SU-DHL-6 (cell line): ENCODE measurements at regions not wholly inside any gene's neighbourhood (a gene's known extent, or its start where the extent isn't known, plus 50 kb on each side); places are given as distances from the start of the nearest gene placed in this dataset.

Source experiments
- H2AFZ ChIP-seq: fragments of 200-600 bp; sonication (generic); 2 replicates; pipeline ENCODE4 v1.6.1; 2014; ENCODE audit warnings: low read depth, mild to moderate bottlenecking, moderate library complexity, mixed read lengths, antibody characterized with exemption, low read length; ENCODE audit not compliant: severe bottlenecking
- H3F3A ChIP-seq: fragments of 200-600 bp; shearing (Covaris generic); 2 replicates; pipeline ENCODE4 v1.6.0; 2016; ENCODE audit warnings: antibody characterized with exemption, mild to moderate bottlenecking; ENCODE audit not compliant: insufficient read depth
- H3K27ac ChIP-seq: fragments of 200-600 bp; sonication (generic); 2 replicates; pipeline ENCODE4 v1.5.1; 2016; ENCODE audit warnings: low read depth, mild to moderate bottlenecking, low read length, moderate library complexity, mixed read lengths
- H3K27me3 ChIP-seq: fragments of 200-600 bp; sonication (generic), shearing (Covaris generic); 2 replicates; pipeline ENCODE4 v1.6.0; 2014; ENCODE audit warnings: mild to moderate bottlenecking, low read length
- H3K36me3 ChIP-seq: fragments of 200-600 bp; sonication (generic); 2 replicates; pipeline ENCODE4 v1.6.1; 2014; ENCODE audit warnings: mild to moderate bottlenecking, low read length, mixed read lengths
- H3K4me2 ChIP-seq: fragments of 300-600, 200-600 bp; shearing (Covaris generic), sonication (generic); 2 replicates; pipeline ENCODE4 v1.6.0; 2014; ENCODE audit warnings: low read length, low read depth, mild to moderate bottlenecking; ENCODE audit not compliant: poor library complexity, severe bottlenecking
- H3K4me3 ChIP-seq: fragments of 200-600 bp; sonication (generic); 2 replicates; pipeline ENCODE4 v1.5.1; 2014; ENCODE audit warnings: antibody characterized with exemption, low read length, mild to moderate bottlenecking, mixed read lengths; ENCODE audit not compliant: insufficient read depth, poor library complexity, severe bottlenecking
- H3K79me2 ChIP-seq: fragments of 200-600 bp; sonication (generic); 2 replicates; pipeline ENCODE4 v1.6.1; 2014; ENCODE audit warnings: mild to moderate bottlenecking, low read length, moderate library complexity; ENCODE audit not compliant: insufficient read depth
- H3K9ac ChIP-seq: fragments of 200-600 bp; sonication (generic); 2 replicates; pipeline ENCODE4 v1.7.0; 2014; ENCODE audit warnings: mild to moderate bottlenecking, low read length
- H3K9me2 ChIP-seq: fragments of 200-600 bp; sonication (generic); replicated peaks from 2 replicates; pipeline ENCODE4 v1.6.1; 2014; ENCODE audit warnings: low read length; ENCODE audit not compliant: insufficient read depth
- H3K9me3 ChIP-seq: fragments of 200-600 bp; sonication (generic); 2 replicates; pipeline ENCODE4 v1.6.1; 2014; ENCODE audit warnings: low read length, mixed read lengths; ENCODE audit not compliant: insufficient read depth
- H4K20me1 ChIP-seq: fragments of 200-600 bp; sonication (generic); 2 replicates; pipeline ENCODE4 v1.6.1; 2014; ENCODE audit warnings: low read depth, mild to moderate bottlenecking, antibody characterized with exemption, low read length, moderate library complexity, mixed read lengths
- EZH2phosphoT487 ChIP-seq: fragments of 200-600 bp; sonication (generic), shearing (Covaris generic); conservative IDR thresholded peaks from 2 replicates; pipeline ENCODE4 v1.6.1; 2018; ENCODE audit warnings: mild to moderate bottlenecking, antibody characterized with exemption, low read length, moderate library complexity, mixed read lengths
- TF ChIP-seq, protein P1 (sequence below): fragments of 200-600 bp; sonication (generic); IDR thresholded peaks from one replicate; pipeline ENCODE4 v1.5.1; 2017; ENCODE audit warnings: antibody characterized with exemption, mild to moderate bottlenecking, low read length, moderate library complexity; ENCODE audit not compliant: insufficient read depth, poor library complexity, severe bottlenecking

DNA sequence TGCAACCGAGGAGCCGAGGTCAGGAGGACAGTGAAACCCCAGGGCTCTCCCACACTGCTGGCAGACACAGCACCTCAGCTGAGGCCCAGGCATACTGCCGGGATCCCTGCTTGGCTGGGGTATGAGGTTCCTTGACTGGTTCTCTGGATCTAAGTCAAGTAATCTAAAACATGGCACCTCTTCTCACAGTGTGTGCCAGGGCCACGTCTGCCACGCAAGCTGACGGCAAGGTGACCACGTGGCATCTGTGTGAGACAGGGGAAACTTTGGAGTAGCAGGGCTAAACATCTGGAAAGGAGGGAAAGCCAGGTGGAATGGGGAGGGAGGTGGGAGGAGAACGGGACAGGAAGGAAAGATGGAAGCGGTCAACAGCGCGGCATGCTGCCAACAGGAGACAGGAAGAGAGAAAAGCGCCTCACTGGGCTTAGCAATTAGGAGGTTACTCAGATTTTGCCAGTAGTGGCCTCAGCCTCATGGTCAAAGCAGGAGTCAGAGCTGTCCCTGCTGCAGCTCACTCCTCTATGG is 103.7 kb downstream of the CXCL12 start:
- H3K9me3 ChIP-seq = no peaks in the 10 kb centered on the region
- H3K27me3 ChIP-seq = no peaks in the 10 kb centered on the region
- TF ChIP-seq EZH2phosphoT487 = no peak
- TF ChIP-seq, protein P1, sequence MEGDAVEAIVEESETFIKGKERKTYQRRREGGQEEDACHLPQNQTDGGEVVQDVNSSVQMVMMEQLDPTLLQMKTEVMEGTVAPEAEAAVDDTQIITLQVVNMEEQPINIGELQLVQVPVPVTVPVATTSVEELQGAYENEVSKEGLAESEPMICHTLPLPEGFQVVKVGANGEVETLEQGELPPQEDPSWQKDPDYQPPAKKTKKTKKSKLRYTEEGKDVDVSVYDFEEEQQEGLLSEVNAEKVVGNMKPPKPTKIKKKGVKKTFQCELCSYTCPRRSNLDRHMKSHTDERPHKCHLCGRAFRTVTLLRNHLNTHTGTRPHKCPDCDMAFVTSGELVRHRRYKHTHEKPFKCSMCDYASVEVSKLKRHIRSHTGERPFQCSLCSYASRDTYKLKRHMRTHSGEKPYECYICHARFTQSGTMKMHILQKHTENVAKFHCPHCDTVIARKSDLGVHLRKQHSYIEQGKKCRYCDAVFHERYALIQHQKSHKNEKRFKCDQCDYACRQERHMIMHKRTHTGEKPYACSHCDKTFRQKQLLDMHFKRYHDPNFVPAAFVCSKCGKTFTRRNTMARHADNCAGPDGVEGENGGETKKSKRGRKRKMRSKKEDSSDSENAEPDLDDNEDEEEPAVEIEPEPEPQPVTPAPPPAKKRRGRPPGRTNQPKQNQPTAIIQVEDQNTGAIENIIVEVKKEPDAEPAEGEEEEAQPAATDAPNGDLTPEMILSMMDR = no peak
- no peaks in the 10 kb centered on the region for H3F3A ChIP-seq
- H3K36me3 ChIP-seq = no peaks in the 10 kb centered on the region
- H3K27ac ChIP-seq = no peak overlapping the region
- no peaks in the 10 kb centered on the region for H3K79me2 ChIP-seq
- no peak overlapping the region for H3K4me2 ChIP-seq
- H3K9ac ChIP-seq = no peak overlapping the region
- H2AFZ ChIP-seq = no peak overlapping the region
- no peaks in the 10 kb centered on the region for H4K20me1 ChIP-seq
- no peak overlapping the region for H3K4me3 ChIP-seq
- H3K9me2 ChIP-seq = no peaks in the 10 kb centered on the region

DNA sequence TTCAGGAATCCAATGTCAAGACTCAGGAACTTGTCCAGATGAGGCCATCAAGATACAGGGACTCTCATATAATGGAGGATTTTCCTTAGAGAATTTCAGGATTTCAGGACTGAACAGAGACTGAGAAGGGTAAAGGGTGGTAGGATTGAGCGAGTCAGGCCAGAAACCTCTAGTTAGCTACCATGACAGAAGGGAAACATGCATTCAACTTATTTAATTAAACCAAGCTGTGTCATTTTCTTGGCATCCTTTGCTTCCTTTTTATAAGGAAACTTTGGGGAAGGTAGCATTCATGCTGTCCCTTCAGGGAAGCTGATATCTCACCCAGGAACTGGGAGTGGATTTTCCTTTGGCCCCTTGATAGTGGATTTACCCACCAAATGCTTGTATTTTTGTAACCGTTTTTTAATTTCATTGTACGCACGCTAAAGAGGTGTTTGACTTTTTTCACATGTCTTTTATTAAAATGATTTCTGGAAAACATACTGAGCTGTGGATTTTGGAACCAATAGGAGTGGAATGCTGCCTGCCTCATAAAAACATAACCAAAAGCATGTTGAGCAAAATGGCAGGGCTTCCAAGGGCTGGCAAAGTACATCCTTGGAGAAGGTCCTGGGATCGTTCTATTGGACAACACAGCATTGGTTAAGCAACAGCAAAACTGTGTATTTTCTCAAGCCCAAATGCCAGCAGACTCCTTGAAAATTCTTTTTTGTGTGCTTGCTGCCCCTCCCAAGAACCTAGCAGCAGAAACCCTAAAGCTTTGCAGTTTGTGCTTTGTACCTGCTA is 104.5 kb downstream of the CXCL12 start:
- Histone ChIP-seq H3K36me3 (no peaks in the 10 kb centered on the region), H3K9me3 (no peaks in the 10 kb centered on the region), H3K27ac (no peak overlapping the region), H3K4me3 (no peak overlapping the region), H4K20me1 (no peaks in the 10 kb centered on the region), H3K4me2 (no peak overlapping the region), H3K9ac (no peak overlapping the region), H3K27me3 (no peaks in the 10 kb centered on the region), H2AFZ (no peak overlapping the region), H3K79me2 (no peaks in the 10 kb centered on the region), H3F3A (no peaks in the 10 kb centered on the region), H3K9me2 (no peaks in the 10 kb centered on the region)
- TF ChIP-seq EZH2phosphoT487 = no peak
- TF ChIP-seq, protein P1 = no peak

DNA sequence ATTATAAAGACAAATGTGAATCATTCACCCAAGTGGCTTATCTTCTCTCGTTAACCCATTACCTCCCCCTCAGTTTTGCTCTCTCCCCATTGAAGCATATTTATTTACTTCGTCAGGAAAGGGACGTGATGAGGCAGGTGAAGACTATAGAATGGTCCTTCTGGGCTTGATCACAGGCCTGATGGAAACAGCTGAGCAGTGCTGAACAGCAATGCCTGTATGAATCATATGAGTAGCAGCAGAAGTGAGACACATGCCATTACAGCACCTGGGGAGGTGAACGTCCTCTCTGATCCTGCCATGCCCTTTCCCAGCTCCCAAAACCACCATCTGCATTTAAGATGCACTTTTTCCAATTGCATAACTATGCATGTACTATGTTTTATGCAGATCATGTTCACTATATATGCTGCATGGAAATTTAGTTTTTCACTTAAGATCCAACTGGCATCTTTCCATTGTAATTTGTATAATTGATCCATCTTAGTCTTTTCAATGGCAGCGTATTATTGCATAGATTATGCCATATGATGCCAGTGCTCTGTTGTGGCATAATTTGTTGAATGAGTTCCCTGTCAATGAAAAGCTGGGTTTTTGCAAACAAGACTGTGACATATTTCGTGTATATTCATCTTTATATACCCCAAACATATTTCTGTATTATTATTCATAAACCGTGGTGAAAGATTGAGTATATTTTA is 105.3 kb downstream of the CXCL12 start:
- no peaks in the 10 kb centered on the region for H4K20me1 ChIP-seq
- TF ChIP-seq, protein P1 = no peak
- no peak for TF ChIP-seq EZH2phosphoT487
- H3F3A ChIP-seq = no peaks in the 10 kb centered on the region
- no peaks in the 10 kb centered on the region for H3K79me2 ChIP-seq
- no peak overlapping the region for H3K9ac ChIP-seq
- H3K4me3 ChIP-seq = no peak overlapping the region
- H2AFZ ChIP-seq = no peak overlapping the region
- H3K27ac ChIP-seq = no peak overlapping the region
- H3K4me2 ChIP-seq = no peak overlapping the region
- H3K27me3 ChIP-seq = no peaks in the 10 kb centered on the region
- no peaks in the 10 kb centered on the region for H3K9me2 ChIP-seq
- no peaks in the 10 kb centered on the region for H3K36me3 ChIP-seq
- no peaks in the 10 kb centered on the region for H3K9me3 ChIP-seq
